GM12875 (cell line): ENCODE measurements at regions not wholly inside any gene's neighbourhood (a gene's known extent, or its start where the extent isn't known, plus 50 kb on each side); places are given as distances from the start of the nearest gene placed in this dataset.

Experiments used
- H3K4me3 ChIP-seq: one replicate; pipeline ENCODE4 v1.5.1; 2011; ENCODE audit warnings: low read depth, low read length, control low read depth
- CTCF ChIP-seq: IDR thresholded peaks from 2 replicates; pipeline ENCODE4 v1.5.1; 2011; ENCODE audit warnings: low read depth, mild to moderate bottlenecking, control low read depth, inconsistent platforms, low read length, moderate library complexity, borderline replicate concordance; ENCODE audit not compliant: insufficient read depth

- no peak overlapping the region for H3K4me3 ChIP-seq
- no peak for TF ChIP-seq CTCF
These were observed 569.6 kb upstream of the ROBO2 start for GRCh38 chr3:76470285-76470684.

GRCh38 chr3:76474632-76475031 lies 565.3 kb upstream of the ROBO2 start:
- TF ChIP-seq CTCF = no peak
- no peak overlapping the region for H3K4me3 ChIP-seq

GRCh38 chr3:76479161-76479650 lies 560.7 kb upstream of the ROBO2 start:
- TF ChIP-seq CTCF = no peak

GRCh38 chr3:76482510-76482909 lies 557.4 kb upstream of the ROBO2 start:
- no peak overlapping the region for H3K4me3 ChIP-seq
- no peak for TF ChIP-seq CTCF

More at GRCh38 chr3:76479161-76479650, 560.7 kb upstream of the ROBO2 start:
- H3K4me3 ChIP-seq = no peak overlapping the region

GRCh38 chr3:76487446-76487845 lies 552.5 kb upstream of the ROBO2 start:
- no peak for TF ChIP-seq CTCF

GRCh38 chr3:76490064-76490463 lies 549.8 kb upstream of the ROBO2 start:
- TF ChIP-seq CTCF = no peak
- H3K4me3 ChIP-seq = no peak overlapping the region

More at GRCh38 chr3:76487446-76487845, 552.5 kb upstream of the ROBO2 start:
- no peak overlapping the region for H3K4me3 ChIP-seq

- no peak for TF ChIP-seq CTCF
- H3K4me3 ChIP-seq = no peak overlapping the region
These were observed 544.7 kb upstream of the ROBO2 start for GRCh38 chr3:76495216-76495615.
